ENCODE measurements at regions not wholly inside any gene's neighbourhood (a gene's known extent, or its start where the extent isn't known, plus 50 kb on each side); places are given as distances from the start of the nearest gene placed in this dataset.

- no peak overlapping the region for H3K27ac ChIP-seq (ENCODE audit: low read depth in 2 of 2, low read length in 2 of 2)
- H3K27me3 ChIP-seq (ENCODE audit: control insufficient read depth in 2 of 2, insufficient read depth in 2 of 2, low read length in 2 of 2): peaks cover 2 to 4% of the 10 kb centered on the region in 2 donors
- no peaks in the 10 kb centered on the region for H3K36me3 ChIP-seq (ENCODE audit: control insufficient read depth in 2 of 2, insufficient read depth in 2 of 2, low read length in 2 of 2)
- H3K4me1 ChIP-seq (ENCODE audit: control insufficient read depth in 2 of 2, insufficient read depth in 2 of 2, low read length in 2 of 2): no peaks in the 10 kb centered on the region
- no peak overlapping the region for H3K4me3 ChIP-seq (ENCODE audit: low read length in 2 of 2)
- no peak overlapping the region for H3K9ac ChIP-seq (ENCODE audit: low read depth in 1 of 2, low read length in 2 of 2)
- H3K9me3 ChIP-seq (ENCODE audit: control insufficient read depth in 2 of 2, low read length in 2 of 2): no peaks in the 10 kb centered on the region
Measured at GRCh38 chr1:192475970-192476369, 99.6 kb upstream of the RGS1 start.

- Histone ChIP-seq H3K4me3 (ENCODE audit: low read length in 2 of 2) (no peak overlapping the region), H3K9me3 (ENCODE audit: control insufficient read depth in 2 of 2, low read length in 2 of 2) (no peaks in the 10 kb centered on the region), H3K4me1 (ENCODE audit: control insufficient read depth in 2 of 2, insufficient read depth in 2 of 2, low read length in 2 of 2) (no peaks in the 10 kb centered on the region), H3K36me3 (ENCODE audit: control insufficient read depth in 2 of 2, insufficient read depth in 2 of 2, low read length in 2 of 2) (no peaks in the 10 kb centered on the region), H3K27me3 (ENCODE audit: control insufficient read depth in 2 of 2, insufficient read depth in 2 of 2, low read length in 2 of 2) (peaks cover 2 to 4% of the 10 kb centered on the region in 2 donors), H3K27ac (ENCODE audit: low read depth in 2 of 2, low read length in 2 of 2) (no peak overlapping the region), H3K9ac (ENCODE audit: low read depth in 1 of 2, low read length in 2 of 2) (no peak overlapping the region)
Measured at GRCh38 chr1:192476802-192477298, 98.7 kb upstream of the RGS1 start.

- no peaks in the 10 kb centered on the region for H3K9me3 ChIP-seq (ENCODE audit: control insufficient read depth in 2 of 2, low read length in 2 of 2)
- H3K27me3 ChIP-seq (ENCODE audit: control insufficient read depth in 2 of 2, insufficient read depth in 2 of 2, low read length in 2 of 2): peaks cover 2 to 4% of the 10 kb centered on the region in 2 donors
- no peak overlapping the region for H3K27ac ChIP-seq (ENCODE audit: low read depth in 2 of 2, low read length in 2 of 2)
- H3K36me3 ChIP-seq (ENCODE audit: control insufficient read depth in 2 of 2, insufficient read depth in 2 of 2, low read length in 2 of 2): no peaks in the 10 kb centered on the region
- H3K4me1 ChIP-seq (ENCODE audit: control insufficient read depth in 2 of 2, insufficient read depth in 2 of 2, low read length in 2 of 2): no peaks in the 10 kb centered on the region
- no peak overlapping the region for H3K4me3 ChIP-seq (ENCODE audit: low read length in 2 of 2)
- no peak overlapping the region for H3K9ac ChIP-seq (ENCODE audit: low read depth in 1 of 2, low read length in 2 of 2)
Measured at GRCh38 chr1:192477630-192478029, 97.9 kb upstream of the RGS1 start.

- Histone ChIP-seq H3K27me3 (ENCODE audit: control insufficient read depth in 2 of 2, insufficient read depth in 2 of 2, low read length in 2 of 2) (no peaks in the 10 kb centered on the region), H3K4me1 (ENCODE audit: control insufficient read depth in 2 of 2, insufficient read depth in 2 of 2, low read length in 2 of 2) (no peaks in the 10 kb centered on the region), H3K4me3 (ENCODE audit: low read length in 2 of 2) (no peak overlapping the region), H3K9ac (ENCODE audit: low read depth in 1 of 2, low read length in 2 of 2) (no peak overlapping the region), H3K36me3 (ENCODE audit: control insufficient read depth in 2 of 2, insufficient read depth in 2 of 2, low read length in 2 of 2) (no peaks in the 10 kb centered on the region), H3K27ac (ENCODE audit: low read depth in 2 of 2, low read length in 2 of 2) (peak overlapping the region in 1 of 2 donors; percentile 34), H3K9me3 (ENCODE audit: control insufficient read depth in 2 of 2, low read length in 2 of 2) (no peaks in the 10 kb centered on the region)
Measured at GRCh38 chr1:192485692-192486436, 89.7 kb upstream of the RGS1 start.

GRCh38 chr1:192488058-192488457 lies 87.5 kb upstream of the RGS1 start:
- Histone ChIP-seq H3K36me3 (ENCODE audit: control insufficient read depth in 2 of 2, insufficient read depth in 2 of 2, low read length in 2 of 2) (no peaks in the 10 kb centered on the region), H3K27me3 (ENCODE audit: control insufficient read depth in 2 of 2, insufficient read depth in 2 of 2, low read length in 2 of 2) (no peaks in the 10 kb centered on the region), H3K27ac (ENCODE audit: low read depth in 2 of 2, low read length in 2 of 2) (no peak overlapping the region), H3K9me3 (ENCODE audit: control insufficient read depth in 2 of 2, low read length in 2 of 2) (no peaks in the 10 kb centered on the region), H3K4me1 (ENCODE audit: control insufficient read depth in 2 of 2, insufficient read depth in 2 of 2, low read length in 2 of 2) (no peaks in the 10 kb centered on the region), H3K9ac (ENCODE audit: low read depth in 1 of 2, low read length in 2 of 2) (no peak overlapping the region), H3K4me3 (ENCODE audit: low read length in 2 of 2) (no peak overlapping the region)

- Histone ChIP-seq H3K4me3 (ENCODE audit: low read length in 2 of 2) (no peak overlapping the region), H3K9me3 (ENCODE audit: control insufficient read depth in 2 of 2, low read length in 2 of 2) (no peaks in the 10 kb centered on the region), H3K27ac (ENCODE audit: low read depth in 2 of 2, low read length in 2 of 2) (peak overlapping the region; percentile 5 to 49), H3K9ac (ENCODE audit: low read depth in 1 of 2, low read length in 2 of 2) (no peak overlapping the region), H3K4me1 (ENCODE audit: control insufficient read depth in 2 of 2, insufficient read depth in 2 of 2, low read length in 2 of 2) (no peaks in the 10 kb centered on the region), H3K27me3 (ENCODE audit: control insufficient read depth in 2 of 2, insufficient read depth in 2 of 2, low read length in 2 of 2) (no peaks in the 10 kb centered on the region), H3K36me3 (ENCODE audit: control insufficient read depth in 2 of 2, insufficient read depth in 2 of 2, low read length in 2 of 2) (no peaks in the 10 kb centered on the region)
Measured at GRCh38 chr1:192489047-192489446, 86.5 kb upstream of the RGS1 start.

- Histone ChIP-seq H3K9ac (ENCODE audit: low read depth in 1 of 2, low read length in 2 of 2) (no peak overlapping the region), H3K36me3 (ENCODE audit: control insufficient read depth in 2 of 2, insufficient read depth in 2 of 2, low read length in 2 of 2) (no peaks in the 10 kb centered on the region), H3K4me3 (ENCODE audit: low read length in 2 of 2) (no peak overlapping the region), H3K27ac (ENCODE audit: low read depth in 2 of 2, low read length in 2 of 2) (peak overlapping the region; percentile 52 to 74), H3K4me1 (ENCODE audit: control insufficient read depth in 2 of 2, insufficient read depth in 2 of 2, low read length in 2 of 2) (no peaks in the 10 kb centered on the region), H3K9me3 (ENCODE audit: control insufficient read depth in 2 of 2, low read length in 2 of 2) (no peaks in the 10 kb centered on the region), H3K27me3 (ENCODE audit: control insufficient read depth in 2 of 2, insufficient read depth in 2 of 2, low read length in 2 of 2) (no peaks in the 10 kb centered on the region)
Measured at GRCh38 chr1:192489748-192490147, 85.8 kb upstream of the RGS1 start.

GRCh38 chr1:192491804-192492554 lies 83.6 kb upstream of the RGS1 start:
- no peaks in the 10 kb centered on the region for H3K27me3 ChIP-seq (ENCODE audit: control insufficient read depth in 2 of 2, insufficient read depth in 2 of 2, low read length in 2 of 2)
- no peak overlapping the region for H3K27ac ChIP-seq (ENCODE audit: low read depth in 2 of 2, low read length in 2 of 2)
- H3K36me3 ChIP-seq (ENCODE audit: control insufficient read depth in 2 of 2, insufficient read depth in 2 of 2, low read length in 2 of 2): no peaks in the 10 kb centered on the region
- H3K4me1 ChIP-seq (ENCODE audit: control insufficient read depth in 2 of 2, insufficient read depth in 2 of 2, low read length in 2 of 2): no peaks in the 10 kb centered on the region
- no peak overlapping the region for H3K9ac ChIP-seq (ENCODE audit: low read depth in 1 of 2, low read length in 2 of 2)
- H3K9me3 ChIP-seq (ENCODE audit: control insufficient read depth in 2 of 2, low read length in 2 of 2): no peaks in the 10 kb centered on the region
- no peak overlapping the region for H3K4me3 ChIP-seq (ENCODE audit: low read length in 2 of 2)

GRCh38 chr1:192493584-192493983 lies 82.0 kb upstream of the RGS1 start:
- H3K9ac ChIP-seq (ENCODE audit: low read depth in 1 of 2, low read length in 2 of 2): no peak overlapping the region

GRCh38 chr1:192496369-192497056 lies 79.1 kb upstream of the RGS1 start:
- no peaks in the 10 kb centered on the region for H3K9me3 ChIP-seq (ENCODE audit: control insufficient read depth in 2 of 2, low read length in 2 of 2)
- H3K36me3 ChIP-seq (ENCODE audit: control insufficient read depth in 2 of 2, insufficient read depth in 2 of 2, low read length in 2 of 2): no peaks in the 10 kb centered on the region
- H3K27ac ChIP-seq (ENCODE audit: low read depth in 2 of 2, low read length in 2 of 2): no peak overlapping the region
- no peak overlapping the region for H3K9ac ChIP-seq (ENCODE audit: low read depth in 1 of 2, low read length in 2 of 2)
- no peaks in the 10 kb centered on the region for H3K4me1 ChIP-seq (ENCODE audit: control insufficient read depth in 2 of 2, insufficient read depth in 2 of 2, low read length in 2 of 2)
- H3K27me3 ChIP-seq (ENCODE audit: control insufficient read depth in 2 of 2, insufficient read depth in 2 of 2, low read length in 2 of 2): no peaks in the 10 kb centered on the region
- H3K4me3 ChIP-seq (ENCODE audit: low read length in 2 of 2): no peak overlapping the region

More at GRCh38 chr1:192493584-192493983, 82.0 kb upstream of the RGS1 start:
- no peaks in the 10 kb centered on the region for H3K27me3 ChIP-seq (ENCODE audit: control insufficient read depth in 2 of 2, insufficient read depth in 2 of 2, low read length in 2 of 2)
- no peaks in the 10 kb centered on the region for H3K4me1 ChIP-seq (ENCODE audit: control insufficient read depth in 2 of 2, insufficient read depth in 2 of 2, low read length in 2 of 2)
- no peak overlapping the region for H3K4me3 ChIP-seq (ENCODE audit: low read length in 2 of 2)
- H3K36me3 ChIP-seq (ENCODE audit: control insufficient read depth in 2 of 2, insufficient read depth in 2 of 2, low read length in 2 of 2): no peaks in the 10 kb centered on the region
- H3K9me3 ChIP-seq (ENCODE audit: control insufficient read depth in 2 of 2, low read length in 2 of 2): no peaks in the 10 kb centered on the region
- H3K27ac ChIP-seq (ENCODE audit: low read depth in 2 of 2, low read length in 2 of 2): no peak overlapping the region
